ENCODE measurements at regions not wholly inside any gene's neighbourhood (a gene's known extent, or its start where the extent isn't known, plus 50 kb on each side); places are given as distances from the start of the nearest gene placed in this dataset.

GRCh38 chr2:2698182-2699120, 367.4 kb upstream of the MYT1L start:
- no peak for TF ChIP-seq EZH2 (IDR thresholded peaks at IDR 0.05; ENCODE audit: low read length, missing control alignments)
- TF ChIP-seq CTCF (conservative IDR thresholded peaks at IDR 0.05 in 1 of 2, IDR thresholded peaks at IDR 0.05 in 1 of 2; ENCODE audit: low read depth in 1 of 2, low read length in 2 of 2), result no peak

Measured in fibroblast of lung (primary cell).